IMR-90 (cell line): ENCODE measurements at regions not wholly inside any gene's neighbourhood (a gene's known extent, or its start where the extent isn't known, plus 50 kb on each side); places are given as distances from the start of the nearest gene placed in this dataset.

Source experiments
- ATAC-seq: fragments of 200-7000 bp; cut with Tn5 transposase; 2 replicates; pipeline ENCODE4 v1.9.1; 2020; ENCODE audit warnings: low read depth, mild to moderate bottlenecking, moderate library complexity
- BruUV-seq: library from RNA; stranded (reverse); fragments of 400-500 nt; replicated peaks from 2 replicates; lab custom pipeline; 2021; lab: Mats Ljungman, UMichigan
- CTCF ChIA-PET: fragments of 300-600 bp; formaldehyde crosslinking; extraction: SDS; loops from one replicate; lab custom pipeline; 2021; ENCODE audit warnings: antibody characterized with exemption; lab: Yijun Ruan, JAX
- POLR2A ChIA-PET: fragments of 300-600 bp; sonication (Branson Sonifier 250); formaldehyde crosslinking; loops from one replicate; lab custom pipeline; 2022; ENCODE audit warnings: antibody characterized with exemption; ENCODE audit not compliant: unreplicated experiment; lab: Charles Lee
- DNase-seq: peaks from one replicate; pipeline ENCODE4 v3.0.0; 2013
- H2AFZ ChIP-seq: replicated peaks from 2 replicates; pipeline ENCODE3; 2013; ENCODE audit warnings: low read length, mild to moderate bottlenecking; ENCODE audit not compliant: poor library complexity
- H2AK5ac ChIP-seq: 2 replicates; pipeline ENCODE4 v1.6.1; 2013; ENCODE audit warnings: low read depth, low read length, inconsistent platforms
- H2AK9ac ChIP-seq: replicated peaks from 2 replicates; pipeline ENCODE3; 2013; ENCODE audit warnings: mild to moderate bottlenecking, low read depth, low read length, moderate library complexity; ENCODE audit not compliant: poor library complexity
- H2BK120ac ChIP-seq: 2 replicates; pipeline ENCODE4 v1.6.1; 2013; ENCODE audit warnings: low read depth, low read length, inconsistent platforms
- H2BK15ac ChIP-seq: 3 replicates; pipeline ENCODE4 v1.6.1; 2013; ENCODE audit warnings: low read depth, low read length, inconsistent platforms
- H2BK20ac ChIP-seq: 2 replicates; pipeline ENCODE4 v1.6.1; 2013; ENCODE audit warnings: low read depth, mild to moderate bottlenecking, inconsistent platforms, low read length, moderate library complexity
- H2BK5ac ChIP-seq: 2 replicates; pipeline ENCODE4 v1.6.1; 2013; ENCODE audit warnings: mild to moderate bottlenecking, low read depth, low read length, inconsistent platforms; ENCODE audit not compliant: poor library complexity, severe bottlenecking
- H3K14ac ChIP-seq: replicated peaks from 2 replicates; pipeline ENCODE4 v1.6.1; 2013; ENCODE audit warnings: low read depth, low read length, inconsistent platforms
- H3K18ac ChIP-seq: 2 replicates; pipeline ENCODE4 v1.6.1; 2013; ENCODE audit warnings: low read depth, low read length, control low read depth
- H3K23ac ChIP-seq: 2 replicates; pipeline ENCODE4 v1.6.1; 2013; ENCODE audit warnings: low read depth, low read length, inconsistent platforms
- H3K27ac ChIP-seq: 2 replicates; pipeline ENCODE4 v1.5.1; 2013; ENCODE audit warnings: mild to moderate bottlenecking, control low read depth, low read length; ENCODE audit not compliant: insufficient read depth
- H3K27me3 ChIP-seq: 2 replicates; pipeline ENCODE4 v1.6.1; 2013; ENCODE audit warnings: low read length; ENCODE audit not compliant: control insufficient read depth, insufficient read depth
- H3K36me3 ChIP-seq: 2 replicates; pipeline ENCODE4 v1.6.1; 2013; ENCODE audit warnings: low read length, mixed read lengths; ENCODE audit not compliant: control insufficient read depth, insufficient read depth
- H3K4ac ChIP-seq: 2 replicates; pipeline ENCODE4 v1.6.1; 2013; ENCODE audit warnings: low read depth, low read length, inconsistent platforms
- H3K4me1 ChIP-seq: 2 replicates; pipeline ENCODE4 v1.6.1; 2013; ENCODE audit warnings: low read length, mixed read lengths; ENCODE audit not compliant: control insufficient read depth, insufficient read depth
- H3K4me2 ChIP-seq: 2 replicates; pipeline ENCODE4 v1.6.1; 2013; ENCODE audit warnings: low read depth, mild to moderate bottlenecking, control low read depth, low read length, moderate library complexity
- H3K4me3 ChIP-seq: 2 replicates; pipeline ENCODE4 v1.5.1; 2013; ENCODE audit warnings: low read depth, mild to moderate bottlenecking, control low read depth, low read length, moderate library complexity; ENCODE audit not compliant: insufficient read depth
- H3K56ac ChIP-seq: 2 replicates; pipeline ENCODE4 v1.6.1; 2013; ENCODE audit warnings: low read length, inconsistent platforms; ENCODE audit not compliant: insufficient read depth; ENCODE audit errors: extremely low read depth
- H3K79me1 ChIP-seq, 2 experiments: 2 replicates each; pipeline ENCODE4 v1.6.1; 2013; ENCODE audit warnings: low read length in 2 of 2, inconsistent platforms in 1 of 2, low read depth in 1 of 2
- H3K9ac ChIP-seq: 2 replicates; pipeline ENCODE4 v1.6.1; 2013; ENCODE audit warnings: low read depth, low read length, control low read depth
- H3K9me1 ChIP-seq: 2 replicates; pipeline ENCODE4 v1.6.1; 2013; ENCODE audit warnings: low read length, inconsistent platforms; ENCODE audit not compliant: insufficient read depth
- H3K9me3 ChIP-seq: 2 replicates; pipeline ENCODE4 v1.6.1; 2013; ENCODE audit warnings: low read length; ENCODE audit not compliant: control insufficient read depth, insufficient read depth
- H4K20me1 ChIP-seq: 2 replicates; pipeline ENCODE4 v1.6.1; 2013; ENCODE audit warnings: low read length, inconsistent platforms; ENCODE audit not compliant: insufficient read depth
- H4K5ac ChIP-seq: 2 replicates; pipeline ENCODE4 v1.6.1; 2013; ENCODE audit warnings: mild to moderate bottlenecking, low read depth, low read length, control low read depth
- H4K8ac ChIP-seq, 2 experiments: 2 replicates each; pipeline ENCODE4 v1.6.1; 2013; ENCODE audit warnings: low read depth in 2 of 2, low read length in 2 of 2, control low read depth in 1 of 2, inconsistent platforms in 1 of 2
- H4K91ac ChIP-seq: 2 replicates; pipeline ENCODE4 v1.6.1; 2013; ENCODE audit warnings: low read depth, low read length, inconsistent platforms; ENCODE audit not compliant: insufficient read depth
- BHLHE40 ChIP-seq: fragments of 150-350 bp; IDR thresholded peaks from 2 replicates; pipeline ENCODE4 v1.6.1; 2016; ENCODE audit warnings: mild to moderate bottlenecking, low read depth, low read length
- CEBPB ChIP-seq: IDR thresholded peaks from 2 replicates; pipeline ENCODE4 v1.6.1; 2012; ENCODE audit warnings: low read depth, low read length, improper control_type of control experiment
- CHD1 ChIP-seq: IDR thresholded peaks from 2 replicates; pipeline ENCODE4 v1.6.1; 2012; ENCODE audit warnings: low read depth, low read length, improper control_type of control experiment
- CTCF ChIP-seq: conservative IDR thresholded peaks from 2 replicates; pipeline ENCODE4 v1.5.1; 2012; ENCODE audit warnings: mild to moderate bottlenecking, low read depth, low read length, improper control_type of control experiment
- ELK1 ChIP-seq: fragments of 150-350 bp; IDR thresholded peaks from 2 replicates; pipeline ENCODE4 v1.6.1; 2016; ENCODE audit warnings: low read depth, mild to moderate bottlenecking, low read length, moderate library complexity, borderline replicate concordance
- FOS ChIP-seq: fragments of 150-350 bp; IDR thresholded peaks from 2 replicates; pipeline ENCODE4 v1.6.1; 2016; ENCODE audit warnings: low read depth, low read length
- MAFK ChIP-seq: IDR thresholded peaks from 2 replicates; pipeline ENCODE4 v1.6.1; 2012; ENCODE audit warnings: low read depth, low read length, improper control_type of control experiment
- MAZ ChIP-seq: IDR thresholded peaks from 2 replicates; pipeline ENCODE4 v1.6.1; 2012; ENCODE audit warnings: low read depth, mild to moderate bottlenecking, low read length, improper control_type of control experiment, moderate library complexity, borderline replicate concordance
- MXI1 ChIP-seq: IDR thresholded peaks from 2 replicates; pipeline ENCODE4 v1.6.1; 2012; ENCODE audit warnings: low read depth, mild to moderate bottlenecking, low read length, moderate library complexity, borderline replicate concordance
- NFE2L2 ChIP-seq: fragments of 150-350 bp; IDR thresholded peaks from 2 replicates; pipeline ENCODE4 v1.6.1; 2016; ENCODE audit warnings: low read depth, mild to moderate bottlenecking, low read length
- POLR2A ChIP-seq: IDR thresholded peaks from 2 replicates; pipeline ENCODE4 v1.6.1; 2012; ENCODE audit warnings: mild to moderate bottlenecking, low read depth, low read length
- RAD21 ChIP-seq: IDR thresholded peaks from 2 replicates; pipeline ENCODE4 v1.6.1; 2012; ENCODE audit warnings: low read length, improper control_type of control experiment
- RCOR1 ChIP-seq: IDR thresholded peaks from 2 replicates; pipeline ENCODE4 v1.6.1; 2012; ENCODE audit warnings: mild to moderate bottlenecking, low read length, improper control_type of control experiment; ENCODE audit not compliant: insufficient replicate concordance
- RFX5 ChIP-seq: IDR thresholded peaks from 2 replicates; pipeline ENCODE4 v1.8.0; 2012; ENCODE audit warnings: low read depth, mild to moderate bottlenecking, low read length, moderate library complexity
- SMC3 ChIP-seq: fragments of 150-350 bp; IDR thresholded peaks from 2 replicates; pipeline ENCODE4 v1.6.1; 2016; ENCODE audit warnings: low read depth, mild to moderate bottlenecking, antibody characterized with exemption, low read length, moderate library complexity
- USF2 ChIP-seq: fragments of 150-350 bp; IDR thresholded peaks from 2 replicates; pipeline ENCODE4 v1.6.1; 2017; ENCODE audit warnings: mild to moderate bottlenecking, antibody characterized with exemption, low read length, low read depth
- WGBS, 2 experiments: methylation state at CpG; one replicate each; pipeline versions ENCODE4 v1.1.5 to v1.1.7; 2013; ENCODE audit warnings: missing lambda C conversion rate in 2 of 2; ENCODE audit not compliant: insufficient read length in 1 of 2; ENCODE audit errors: extremely low coverage in 2 of 2; 5-methylcytosine and 5-hydroxymethylcytosine counted together
- dilution Hi-C: fragments of 300-500 bp; cut with HindIII; formaldehyde crosslinking; loops from one replicate; pipeline ENCODE4 v1.14.3; 2018; ENCODE audit warnings: low sequenced_read_pairs; ENCODE audit not compliant: unreplicated experiment
- in situ Hi-C: fragments of 300-500 bp; cut with MboI; formaldehyde crosslinking; loops from 3 replicates; pipeline ENCODE4 v1.14.3; 2019; ENCODE audit warnings: low sequenced_read_pairs, inconsistent platforms, mixed read lengths
- intact Hi-C: fragments of 100-400 bp; cut with micrococcal nuclease; formaldehyde crosslinking; loops from 2 replicates; pipeline ENCODE4 v1.10.0; 2022

GRCh38 chr3:66778107-66778506 is 220.0 kb upstream of the KBTBD8 start:
- Histone ChIP-seq H3K4ac (no peak overlapping the region), H4K5ac (no peak overlapping the region), H4K20me1 (no peaks in the 10 kb centered on the region), H3K27ac (no peak overlapping the region), H3K23ac (no peak overlapping the region), H2BK120ac (no peak overlapping the region), H3K9ac (no peak overlapping the region), H2BK20ac (no peak overlapping the region), H3K4me3 (no peak overlapping the region), H2BK15ac (no peak overlapping the region), H3K18ac (no peak overlapping the region), H3K14ac (no peak overlapping the region), H2AK9ac (no peak overlapping the region), H2BK5ac (no peak overlapping the region), H2AFZ (no peak overlapping the region), H3K4me1 (no peaks in the 10 kb centered on the region), H3K27me3 (no peaks in the 10 kb centered on the region), H3K9me1 (no peaks in the 10 kb centered on the region), H3K79me1 (no peaks in the 10 kb centered on the region), H3K4me2 (no peak overlapping the region), H4K91ac (no peak overlapping the region), H3K56ac (no peak overlapping the region), H4K8ac (no peak overlapping the region), H3K36me3 (no peaks in the 10 kb centered on the region), H3K9me3 (no peaks in the 10 kb centered on the region), H2AK5ac (no peak overlapping the region)
- CTCF ChIA-PET: no interaction called here
- DNase-seq (no peak), ATAC-seq (no peak)
- intact Hi-C loops (no loop called here), in situ Hi-C loops (no loop called here), dilution Hi-C loops (no loop called here)
- BruUV-seq: no TSS peak
- POLR2A ChIA-PET: no interaction called here
- TF ChIP-seq POLR2A (no peak), USF2 (no peak), RAD21 (no peak), MAFK (no peak), MAZ (no peak), RFX5 (no peak), CEBPB (no peak), MXI1 (no peak), ELK1 (no peak), SMC3 (no peak), RCOR1 (no peak), FOS (no peak), CTCF (no peak), NFE2L2 (no peak), BHLHE40 (no peak), CHD1 (no peak)
- WGBS, 2 experiments: no CpG with 5 or more reads among the region's 5 CpGs
